Activated naive CD4-positive, alpha-beta T cell treated with anti-CD3 and anti-CD28 coated beads, Interleukin-2, amount 50 U/mL, for 24 hours (primary cell): ENCODE measurements at regions not wholly inside any gene's neighbourhood (a gene's known extent, or its start where the extent isn't known, plus 50 kb on each side); places are given as distances from the start of the nearest gene placed in this dataset.

Source experiments
- H3K27ac Mint-ChIP-seq: one replicate; pipeline ENCODE4 v1.8.0; 2021; ENCODE audit warnings: mild to moderate bottlenecking, mixed read lengths
- H3K27me3 Mint-ChIP-seq: one replicate; pipeline ENCODE4 v1.8.0; 2021; ENCODE audit warnings: mixed read lengths
- H3K36me3 Mint-ChIP-seq: one replicate; pipeline ENCODE4 v1.8.0; 2021; ENCODE audit warnings: mixed read lengths
- H3K4me1 Mint-ChIP-seq: one replicate; pipeline ENCODE4 v1.8.0; 2021; ENCODE audit warnings: mixed read lengths
- H3K4me3 Mint-ChIP-seq: one replicate; pipeline ENCODE4 v1.8.0; 2021; ENCODE audit warnings: mild to moderate bottlenecking, mixed read lengths
- H3K9me3 Mint-ChIP-seq: one replicate; pipeline ENCODE4 v1.8.0; 2021; ENCODE audit warnings: mixed read lengths

GRCh38 chr4:14924812-14925344, 77.4 kb upstream of the CPEB2 start:
- Mint-ChIP-seq H3K36me3 (no peaks in the 10 kb centered on the region), H3K4me1 (no peaks in the 10 kb centered on the region), H3K27ac (no peak overlapping the region), H3K9me3 (no peaks in the 10 kb centered on the region), H3K27me3 (no peaks in the 10 kb centered on the region), H3K4me3 (no peak overlapping the region)

GRCh38 chr4:14925471-14925870, 76.8 kb upstream of the CPEB2 start:
- H3K9me3 Mint-ChIP-seq, result no peaks in the 10 kb centered on the region
- no peak overlapping the region for H3K4me3 Mint-ChIP-seq
- no peak overlapping the region for H3K27ac Mint-ChIP-seq
- H3K36me3 Mint-ChIP-seq, result no peaks in the 10 kb centered on the region
- H3K27me3 Mint-ChIP-seq, result no peaks in the 10 kb centered on the region
- H3K4me1 Mint-ChIP-seq, result no peaks in the 10 kb centered on the region

GRCh38 chr4:14926368-14926767, 75.9 kb upstream of the CPEB2 start:
- Mint-ChIP-seq H3K36me3 (no peaks in the 10 kb centered on the region), H3K4me1 (no peaks in the 10 kb centered on the region), H3K27ac (no peak overlapping the region), H3K27me3 (no peaks in the 10 kb centered on the region), H3K9me3 (no peaks in the 10 kb centered on the region), H3K4me3 (no peak overlapping the region)

GRCh38 chr4:14928035-14928434, 74.2 kb upstream of the CPEB2 start:
- Mint-ChIP-seq H3K27ac (no peak overlapping the region), H3K4me1 (no peaks in the 10 kb centered on the region), H3K9me3 (no peaks in the 10 kb centered on the region), H3K27me3 (peaks cover 5% of the 10 kb centered on the region), H3K36me3 (no peaks in the 10 kb centered on the region), H3K4me3 (no peak overlapping the region)

- H3K4me3 Mint-ChIP-seq, result no peak overlapping the region
- no peak overlapping the region for H3K27ac Mint-ChIP-seq
These were observed 72.6 kb upstream of the CPEB2 start for GRCh38 chr4:14929669-14930068.

GRCh38 chr4:14934704-14935390, 67.4 kb upstream of the CPEB2 start:
- Mint-ChIP-seq H3K4me3 (no peak overlapping the region), H3K9me3 (no peaks in the 10 kb centered on the region), H3K36me3 (no peaks in the 10 kb centered on the region), H3K4me1 (no peaks in the 10 kb centered on the region), H3K27me3 (peaks cover 23% of the 10 kb centered on the region), H3K27ac (no peak overlapping the region)

More at GRCh38 chr4:14929669-14930068, 72.6 kb upstream of the CPEB2 start:
- Mint-ChIP-seq H3K9me3 (no peaks in the 10 kb centered on the region), H3K27me3 (peaks cover 6% of the 10 kb centered on the region), H3K4me1 (no peaks in the 10 kb centered on the region), H3K36me3 (no peaks in the 10 kb centered on the region)

- Mint-ChIP-seq H3K27me3 (peaks cover 17% of the 10 kb centered on the region), H3K4me3 (no peak overlapping the region), H3K4me1 (no peaks in the 10 kb centered on the region), H3K36me3 (no peaks in the 10 kb centered on the region), H3K9me3 (no peaks in the 10 kb centered on the region), H3K27ac (no peak overlapping the region)
These were observed 58.5 kb upstream of the CPEB2 start for GRCh38 chr4:14943749-14944148.

- peaks cover 8% of the 10 kb centered on the region for H3K27me3 Mint-ChIP-seq
- no peak overlapping the region for H3K27ac Mint-ChIP-seq
- H3K4me1 Mint-ChIP-seq, result no peaks in the 10 kb centered on the region
- H3K4me3 Mint-ChIP-seq, result no peak overlapping the region
- no peaks in the 10 kb centered on the region for H3K36me3 Mint-ChIP-seq
- no peaks in the 10 kb centered on the region for H3K9me3 Mint-ChIP-seq
These were observed 49.9 kb upstream of the CPEB2 start for GRCh38 chr4:14952352-14952751.
